ENCODE measurements at regions not wholly inside any gene's neighbourhood (a gene's known extent, or its start where the extent isn't known, plus 50 kb on each side); places are given as distances from the start of the nearest gene placed in this dataset.

DNA sequence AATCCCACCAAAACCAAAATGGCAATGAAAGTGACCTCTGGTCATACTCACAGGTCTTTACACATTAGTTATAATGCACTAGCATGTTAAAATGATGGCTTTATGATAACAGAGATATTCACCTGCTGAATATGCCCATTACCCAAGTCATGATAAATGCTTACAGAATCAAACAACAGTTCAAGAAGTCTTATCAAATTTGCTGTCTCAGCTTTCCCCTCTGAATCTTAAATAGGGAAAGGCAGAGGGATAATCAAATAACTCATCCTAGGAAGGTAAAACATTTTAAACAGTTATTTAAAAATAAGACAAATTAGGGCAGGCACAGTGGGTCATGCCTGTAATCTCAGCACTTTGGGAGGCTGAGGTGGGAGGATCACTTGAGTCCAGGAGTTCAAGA is 52.8 kb upstream of the CRBN start:
- no peak overlapping the region for H3K4me3 ChIP-seq (ENCODE audit: low read depth, low read length)
- no peaks in the 10 kb centered on the region for H3K27me3 ChIP-seq (ENCODE audit: insufficient read depth, low read depth, severe bottlenecking)
- no peaks in the 10 kb centered on the region for H3K36me3 ChIP-seq
- H3K9me3 ChIP-seq (ENCODE audit: severe bottlenecking): no peaks in the 10 kb centered on the region
- no peak for DNase-seq
- no peak overlapping the region for H3K27ac ChIP-seq
- no peak for TF ChIP-seq CTCF (IDR thresholded peaks at IDR 0.05; ENCODE audit: low read depth, low read length)
